GM18508 (cell line): ENCODE measurements at regions not wholly inside any gene's neighbourhood (a gene's known extent, or its start where the extent isn't known, plus 50 kb on each side); places are given as distances from the start of the nearest gene placed in this dataset.
"Not testable (repeated sequence)": the region's sequence is repeated elsewhere in the genome, so short reads cannot be mapped to it uniquely, and the experiment has no call there.

Source experiments
- ATAC-seq: cut with Tn5 transposase; IDR thresholded peaks from one replicate; pipeline ENCODE4 v1.9.1; 2021; ENCODE audit warnings: moderate number of reproducible peaks; ENCODE audit not compliant: insufficient read depth, unreplicated experiment

DNA sequence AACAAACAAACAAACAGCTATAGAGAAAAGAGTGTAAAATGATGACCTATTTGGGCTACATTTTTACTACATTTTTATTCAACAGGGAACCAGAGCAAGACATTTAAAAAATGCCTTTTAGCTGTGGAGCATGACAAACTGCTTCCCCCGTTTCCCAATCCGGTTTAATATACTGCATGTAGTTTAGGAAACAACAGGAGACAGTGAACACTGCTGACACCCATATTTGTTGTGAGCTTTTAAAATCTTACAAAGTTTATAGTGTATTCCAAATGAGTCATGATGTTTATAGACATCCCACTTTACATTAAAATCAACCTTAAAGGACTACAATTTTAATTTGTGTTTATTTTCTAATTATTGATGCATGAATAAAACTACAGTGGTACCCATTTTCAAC is 1238.3 kb downstream of the TECRL start:
- no peak for ATAC-seq

DNA sequence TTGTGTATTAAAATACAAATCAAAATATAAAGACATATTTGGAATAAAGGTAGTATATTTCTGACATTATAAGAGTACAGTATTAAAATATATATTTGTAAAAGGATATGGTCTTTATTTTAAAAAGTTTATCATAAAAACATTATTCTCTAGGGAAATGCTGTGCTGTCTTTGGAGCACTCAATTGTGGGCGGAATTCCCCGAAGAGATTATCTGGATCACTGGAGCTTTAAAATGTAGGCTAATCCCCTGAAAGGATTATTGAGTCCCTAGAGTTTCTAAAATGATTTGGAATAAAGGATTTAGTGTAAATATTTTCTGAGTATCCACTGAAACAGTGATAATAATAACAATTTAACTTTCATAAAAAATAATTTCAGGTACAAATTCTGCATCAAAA is 1239.4 kb downstream of the TECRL start:
- ATAC-seq, result no peak

DNA sequence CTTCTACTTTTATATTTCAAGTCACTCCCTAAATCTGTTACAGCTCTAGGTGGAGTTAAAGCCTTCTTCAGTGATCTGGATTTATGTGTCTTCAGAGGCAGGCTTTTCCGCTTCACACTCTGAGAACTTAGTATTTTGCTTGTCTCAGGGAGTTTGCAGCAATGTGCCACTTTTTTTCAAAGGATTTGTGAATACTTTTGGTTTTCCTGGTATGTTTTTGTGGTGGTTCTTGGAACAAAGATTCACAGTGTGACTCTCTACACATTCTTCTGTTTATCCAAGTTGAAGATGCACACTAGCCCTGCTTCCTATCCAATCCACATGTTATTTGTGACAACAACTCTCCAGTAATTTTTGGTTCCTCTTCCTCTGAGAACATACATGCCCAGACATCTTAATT is 1253.7 kb downstream of the TECRL start:
- ATAC-seq, result no peak

DNA sequence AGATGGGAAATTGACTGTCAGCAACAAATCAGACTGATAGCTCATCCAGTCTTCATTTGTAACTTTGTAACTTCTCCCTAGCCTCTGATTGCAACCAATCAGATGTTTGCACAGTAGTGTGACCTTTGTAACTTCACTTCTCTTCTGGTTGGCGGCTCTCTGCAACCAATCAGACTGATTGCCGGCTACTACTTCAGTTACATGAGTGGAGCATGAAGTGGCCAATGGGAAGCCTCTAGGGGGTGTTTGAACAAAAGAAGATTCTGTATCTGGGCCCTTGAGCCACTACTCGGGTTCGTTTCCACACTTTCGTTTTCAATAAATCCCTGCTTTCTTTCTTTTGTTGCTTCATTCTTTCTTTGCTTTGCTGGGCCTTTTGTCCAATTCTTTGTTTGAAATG is 1285.8 kb downstream of the TECRL start:
- ATAC-seq, result no peak

DNA sequence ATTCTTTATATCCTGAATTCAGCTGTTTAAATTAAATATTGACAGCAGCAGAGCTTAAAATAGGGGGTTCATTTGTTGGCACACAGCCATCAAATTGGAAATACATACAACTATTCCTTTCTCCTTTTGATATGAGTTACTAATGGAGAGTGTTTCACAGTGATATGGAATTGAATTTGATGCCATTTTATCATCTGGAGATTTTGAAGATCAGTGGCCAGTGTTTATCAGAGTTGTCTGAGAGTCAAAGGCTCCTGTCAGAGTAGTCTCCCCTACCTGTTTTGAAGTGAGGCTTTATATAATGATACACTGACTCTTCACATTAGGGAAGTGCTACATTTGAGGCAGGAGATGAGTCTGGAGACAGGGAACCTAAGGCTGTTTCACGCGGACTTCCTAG is 1286.3 kb downstream of the TECRL start:
- ATAC-seq, result no peak

DNA sequence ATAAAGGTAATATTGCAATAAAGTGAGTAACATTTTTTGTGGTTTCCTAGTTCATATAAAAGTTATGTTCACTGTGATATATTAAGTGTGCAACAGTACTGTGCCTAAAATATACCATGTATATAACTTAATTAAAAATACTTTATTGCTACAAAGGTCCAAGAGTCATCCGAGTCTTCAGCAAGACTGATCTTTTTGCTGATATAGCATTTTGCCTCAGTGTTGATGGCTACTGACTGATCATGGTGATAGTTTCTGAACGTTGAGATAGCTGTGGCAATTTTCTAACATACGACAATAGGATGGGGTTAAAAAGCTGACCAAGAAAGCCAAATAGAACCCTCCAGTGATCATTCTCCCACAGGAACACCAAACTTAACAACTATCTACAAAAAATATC is 1302.7 kb downstream of the TECRL start:
- ATAC-seq, result no peak

DNA sequence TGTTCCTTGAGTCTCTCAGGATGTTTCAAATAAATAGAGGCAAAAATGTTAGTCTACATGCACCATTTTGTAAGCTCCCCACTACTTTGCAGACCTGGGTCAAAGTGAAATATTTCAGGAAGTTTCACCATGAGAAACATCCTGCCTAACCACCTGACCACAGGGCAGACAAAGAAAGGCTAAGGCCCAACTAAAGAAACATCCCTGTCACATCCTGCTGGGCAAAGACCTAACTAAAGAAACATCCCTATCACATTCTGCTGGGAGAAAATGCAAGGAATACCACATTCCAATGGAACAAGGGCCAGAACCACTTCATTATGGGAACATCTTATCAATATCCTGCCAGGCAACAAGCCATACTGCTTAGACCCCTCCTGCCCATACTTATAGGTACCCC is 1303.4 kb downstream of the TECRL start:
- no peak for ATAC-seq

DNA sequence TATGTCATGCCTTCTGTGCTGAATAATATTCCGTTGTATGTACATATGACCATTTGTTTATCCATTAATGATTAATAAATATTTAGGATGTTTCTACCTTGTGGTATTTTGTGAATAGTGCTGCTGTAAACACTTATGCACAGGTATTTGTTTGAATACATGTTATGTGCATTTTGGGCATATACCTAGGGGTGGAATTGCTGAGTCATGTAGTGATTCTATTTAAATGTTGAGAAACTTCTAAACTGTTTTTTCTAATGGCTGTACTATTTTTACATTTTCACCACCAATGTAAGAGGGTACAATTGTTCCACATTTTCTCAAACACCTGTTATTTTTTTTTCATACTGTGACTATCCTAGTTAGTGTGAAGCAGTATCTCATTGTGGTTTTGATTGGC is 1318.6 kb downstream of the TECRL start:
- ATAC-seq, result no peak

DNA sequence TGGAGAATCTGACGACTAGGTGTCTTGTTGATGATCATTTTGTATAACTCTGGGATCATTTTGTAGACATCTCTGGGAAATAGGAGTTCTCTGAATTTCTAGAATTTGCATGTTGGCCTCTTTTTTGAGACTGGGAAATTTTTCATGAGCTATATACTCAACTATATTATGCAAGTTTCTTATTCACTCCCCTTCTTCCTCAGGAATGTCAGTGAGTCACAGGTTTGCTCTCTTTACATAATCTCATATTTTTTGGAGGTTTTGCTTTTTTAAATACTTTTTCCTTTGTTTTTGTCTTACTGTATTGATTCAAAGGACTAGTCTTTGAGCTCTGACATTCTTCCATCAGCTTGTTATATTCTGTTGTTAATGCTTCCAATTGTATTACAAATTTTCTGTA is 1324.2 kb downstream of the TECRL start:
- ATAC-seq, result no peak

DNA sequence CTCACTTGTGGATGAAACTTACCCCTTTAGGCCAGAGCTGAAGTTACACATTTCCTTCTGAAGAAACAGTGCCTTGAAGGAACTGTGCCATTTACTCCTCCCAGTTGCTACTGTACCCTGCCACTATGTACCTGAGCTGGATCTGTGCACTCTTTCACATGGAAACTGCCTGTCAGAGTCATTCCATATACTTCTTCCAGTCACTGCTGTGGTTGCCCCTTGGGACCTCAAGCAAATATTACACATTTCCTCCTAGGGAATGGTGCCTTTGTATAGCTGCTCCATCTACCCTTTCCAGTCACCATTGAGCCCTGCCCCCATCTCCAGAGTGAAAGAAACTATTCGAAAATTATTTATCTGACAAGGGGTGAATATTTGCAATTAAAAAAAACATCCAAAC is 1328.3 kb downstream of the TECRL start:
- ATAC-seq, result no peak

DNA sequence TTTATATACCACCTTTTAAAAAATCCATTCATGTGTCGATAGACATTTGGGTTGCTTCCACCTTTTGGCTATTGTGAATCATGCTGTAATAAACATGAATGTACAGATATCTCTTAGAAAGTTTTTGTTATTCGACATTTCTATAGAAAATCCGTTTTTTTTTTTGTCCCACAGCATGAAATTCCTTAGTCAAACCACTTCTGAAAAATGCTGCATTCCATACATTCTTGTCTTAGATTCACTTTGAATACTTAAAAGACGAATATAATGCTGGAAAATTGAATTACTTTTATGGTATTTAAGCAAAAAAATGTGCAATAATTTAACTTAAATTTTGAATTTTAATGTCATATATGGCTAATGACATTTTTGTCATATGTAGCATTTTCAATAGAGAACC is 1345.5 kb downstream of the TECRL start:
- ATAC-seq, result no peak

DNA sequence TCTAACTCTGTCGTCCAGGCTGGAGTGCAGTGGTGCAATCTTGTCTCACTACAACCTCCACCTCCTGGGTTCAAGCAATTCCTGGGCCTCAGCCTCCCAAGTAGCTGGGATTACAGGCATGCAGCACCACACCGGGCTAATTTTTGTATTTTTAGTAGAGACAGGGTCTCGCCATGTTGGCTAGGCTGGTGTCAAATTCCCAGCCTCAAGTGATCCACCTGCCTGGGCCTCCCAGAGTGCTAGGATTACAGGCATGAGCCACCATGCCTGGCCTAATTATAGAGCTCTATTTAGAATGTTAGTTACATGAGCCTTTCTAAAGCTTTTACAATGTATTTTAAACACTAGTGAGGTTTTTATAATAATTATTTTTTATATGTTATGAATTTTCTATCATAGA is 1346.4 kb downstream of the TECRL start:
- ATAC-seq, result not testable (repeated sequence)

DNA sequence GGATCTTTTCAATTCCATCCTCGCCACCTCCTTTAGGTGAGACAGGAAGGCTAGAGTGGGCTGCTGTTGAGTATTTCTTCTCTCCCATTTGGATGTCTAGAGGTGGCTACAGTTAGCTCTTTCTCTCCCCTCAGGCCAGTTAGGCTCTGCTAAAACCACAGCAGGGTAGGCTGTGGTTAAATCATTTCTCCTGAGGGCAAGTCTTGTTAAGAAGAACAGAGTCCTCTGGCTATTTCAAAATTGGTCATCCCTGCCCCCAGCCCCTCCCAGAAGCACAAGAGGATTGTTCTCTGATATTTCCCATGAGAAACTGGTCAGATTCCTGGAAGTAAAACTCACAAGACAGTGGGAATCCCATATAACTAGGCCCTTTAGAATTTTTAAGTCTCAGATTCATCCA is 1359.5 kb downstream of the TECRL start:
- no peak for ATAC-seq

DNA sequence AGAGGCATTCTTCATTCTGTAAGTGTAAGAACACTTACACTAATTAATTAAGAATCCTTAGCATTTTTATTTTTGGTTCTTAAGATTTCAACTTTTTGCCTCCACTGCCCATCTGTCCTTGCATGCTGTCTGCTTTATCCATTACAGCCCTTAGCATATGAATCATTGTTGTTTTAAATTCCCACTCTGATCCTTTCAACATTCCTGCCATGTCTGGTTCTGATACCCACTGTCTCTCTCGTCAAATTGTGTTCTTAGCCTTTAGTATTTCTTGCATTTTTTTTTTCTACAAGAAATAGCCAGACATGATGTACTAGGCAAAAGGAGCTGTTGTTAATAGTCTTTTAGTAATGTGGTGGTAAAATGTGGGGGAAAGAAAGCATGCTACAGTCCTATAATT is 1360.0 kb downstream of the TECRL start:
- ATAC-seq, result no peak

DNA sequence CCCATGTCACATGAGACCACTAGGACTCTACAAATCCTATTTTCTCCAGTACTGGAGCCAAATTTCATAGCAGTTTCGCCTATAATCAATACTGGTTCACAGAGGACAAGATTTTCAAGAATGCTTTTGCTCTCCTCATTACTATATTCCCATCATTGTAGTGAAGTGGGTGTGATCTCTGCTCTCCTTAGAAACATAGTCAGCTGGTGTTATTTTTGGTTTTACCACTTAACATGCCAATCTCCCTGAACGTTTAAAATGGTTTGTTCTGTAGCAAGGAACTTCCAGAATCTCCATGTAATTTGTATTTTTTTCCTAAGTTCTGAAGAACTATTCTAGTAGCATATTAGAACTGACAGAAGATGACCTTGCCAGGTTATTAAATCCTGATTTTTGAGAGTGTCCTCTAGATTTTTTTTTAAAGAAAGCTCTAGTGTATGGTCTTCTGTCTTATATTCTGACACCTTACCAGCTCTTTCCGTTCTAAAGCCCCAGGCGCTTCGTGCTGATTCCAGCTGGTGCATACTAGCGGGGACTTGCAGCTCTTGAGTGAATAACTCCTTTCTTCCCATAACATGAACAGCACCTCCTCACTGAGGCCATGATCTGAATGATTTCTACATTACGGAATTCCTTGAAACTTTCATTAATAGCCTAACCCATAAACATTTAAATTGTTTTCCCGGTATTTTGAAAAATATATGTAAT is 1372.9 kb downstream of the TECRL start:
- no peak for ATAC-seq

DNA sequence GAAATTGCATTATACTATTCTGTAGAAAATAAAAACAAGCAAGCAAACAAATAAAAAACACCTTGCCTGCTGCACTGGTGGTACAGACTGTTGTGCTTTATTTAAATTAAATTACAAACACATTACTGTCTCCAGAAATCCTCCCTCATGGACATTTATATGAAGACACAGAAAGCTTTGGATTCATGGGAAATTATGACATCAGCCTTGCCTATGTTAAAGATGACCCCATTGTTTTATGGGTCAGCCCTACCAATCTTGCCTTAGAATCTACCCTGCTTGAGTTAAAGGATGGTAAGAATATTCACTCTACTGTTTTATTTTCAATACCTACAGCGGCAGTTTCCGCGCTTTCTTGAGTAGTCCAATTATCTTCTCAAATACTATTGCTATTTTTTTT is 1379.9 kb downstream of the TECRL start:
- ATAC-seq, result no peak

DNA sequence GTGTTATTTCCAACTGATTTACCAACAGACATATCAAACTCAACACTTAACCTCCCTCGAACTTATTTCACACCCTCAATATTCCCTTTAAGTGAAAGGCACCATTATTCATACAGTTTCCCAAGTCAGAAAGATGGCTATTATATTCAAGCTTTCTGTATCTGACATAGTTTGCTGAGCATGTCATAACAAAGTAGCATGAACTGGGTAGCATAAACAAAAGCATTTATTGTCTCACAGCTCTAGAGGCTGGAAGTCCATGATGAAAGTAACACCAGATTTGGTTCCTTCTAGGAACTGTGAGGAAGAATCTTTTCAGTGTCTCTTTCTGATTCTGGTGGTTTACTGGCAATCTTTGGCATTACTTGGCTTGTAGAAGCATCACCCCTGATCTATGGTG is 1388.6 kb downstream of the TECRL start:
- no peak for ATAC-seq

DNA sequence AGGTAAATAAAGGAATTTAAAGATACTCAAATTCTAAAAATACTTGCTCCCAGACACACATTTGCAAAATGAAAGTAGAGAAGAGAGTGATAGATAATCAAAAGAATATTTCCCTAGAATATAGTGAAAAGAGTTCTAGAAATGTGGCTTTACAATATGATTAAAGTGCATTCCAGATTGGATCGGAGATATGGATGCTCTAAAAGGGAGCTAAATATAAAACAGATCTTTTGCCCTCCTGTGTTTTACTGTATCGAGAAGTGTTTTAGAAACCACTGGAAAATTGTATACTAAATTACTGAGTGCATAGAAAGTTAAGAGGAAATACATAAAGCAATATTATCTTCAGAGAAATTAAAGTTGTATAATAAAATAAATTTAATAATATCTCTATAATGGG is 1392.0 kb downstream of the TECRL start:
- no peak for ATAC-seq

DNA sequence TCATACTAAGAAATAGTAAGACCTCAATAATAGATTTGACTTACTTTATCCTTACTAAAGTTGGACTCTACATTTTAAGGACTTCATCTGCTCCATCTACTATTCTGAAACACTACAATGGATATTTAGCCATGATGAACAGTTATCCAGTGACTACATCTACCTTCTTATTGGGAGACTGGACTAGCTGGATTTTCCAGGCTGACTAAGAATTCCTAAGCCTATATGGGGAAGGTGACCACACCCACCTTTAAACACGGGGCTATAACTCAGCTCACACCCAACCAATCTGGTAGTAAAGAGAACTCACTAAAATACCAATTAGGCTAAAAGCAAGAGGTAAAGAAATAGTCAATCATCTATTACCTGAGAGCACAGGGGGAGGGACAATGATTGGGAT is 1438.4 kb downstream of the TECRL start:
- ATAC-seq, result no peak

DNA sequence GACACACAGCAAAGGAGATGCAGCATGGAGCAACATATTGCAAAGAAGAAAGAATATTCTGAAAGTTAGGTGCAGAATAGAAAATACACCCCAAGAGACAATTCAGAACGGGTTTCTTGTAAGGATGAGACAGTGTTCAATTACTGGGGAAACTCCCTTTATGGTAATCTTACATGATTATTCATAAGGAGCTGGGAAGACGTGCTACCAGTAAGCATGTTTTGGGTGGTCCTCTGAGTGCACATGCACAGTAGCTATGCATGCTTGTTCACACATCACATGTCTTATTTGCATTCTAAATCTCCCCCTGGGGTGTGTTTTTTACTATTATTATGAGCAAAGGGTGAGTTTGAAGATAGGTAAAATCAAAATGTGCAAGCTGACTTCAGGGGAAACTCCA is 1448.8 kb downstream of the TECRL start:
- no peak for ATAC-seq

DNA sequence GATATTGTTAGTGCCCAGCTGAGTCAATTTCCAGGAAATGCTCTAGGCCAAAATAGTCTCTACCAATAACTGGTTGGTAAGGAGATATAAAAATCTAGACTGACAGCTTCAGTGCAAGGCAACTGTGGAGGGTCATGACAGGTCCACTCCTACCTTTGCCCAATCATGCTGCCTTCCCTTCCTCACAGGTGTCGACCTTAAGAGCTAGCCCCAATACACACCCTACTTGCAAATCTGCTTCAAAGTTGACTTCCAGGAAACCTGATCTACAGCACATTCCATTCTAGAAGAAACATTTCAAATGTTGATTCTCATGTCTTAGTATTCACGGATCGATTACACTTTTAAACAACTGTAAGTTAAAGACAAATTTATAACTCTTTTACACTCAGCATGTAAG is 1455.5 kb downstream of the TECRL start:
- no peak for ATAC-seq

DNA sequence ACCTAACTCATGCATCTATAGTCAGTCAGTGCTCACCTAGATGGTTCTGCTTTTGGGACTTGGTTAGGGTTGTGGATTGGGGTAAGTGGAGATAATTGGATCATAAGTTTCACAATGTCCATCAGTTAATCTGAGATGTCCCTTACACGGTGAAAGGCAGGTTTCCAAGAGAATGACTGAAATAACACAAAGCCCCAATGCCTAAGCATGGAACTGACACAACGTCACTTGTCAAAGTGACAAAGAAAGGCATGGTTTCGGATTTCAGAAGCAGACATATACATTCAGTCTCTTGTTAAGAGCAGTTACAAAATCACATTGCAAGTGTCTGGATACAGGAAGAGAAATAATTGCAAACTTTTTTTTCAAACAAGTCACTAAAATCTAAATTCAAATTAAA is 1456.9 kb downstream of the TECRL start:
- no peak for ATAC-seq

DNA sequence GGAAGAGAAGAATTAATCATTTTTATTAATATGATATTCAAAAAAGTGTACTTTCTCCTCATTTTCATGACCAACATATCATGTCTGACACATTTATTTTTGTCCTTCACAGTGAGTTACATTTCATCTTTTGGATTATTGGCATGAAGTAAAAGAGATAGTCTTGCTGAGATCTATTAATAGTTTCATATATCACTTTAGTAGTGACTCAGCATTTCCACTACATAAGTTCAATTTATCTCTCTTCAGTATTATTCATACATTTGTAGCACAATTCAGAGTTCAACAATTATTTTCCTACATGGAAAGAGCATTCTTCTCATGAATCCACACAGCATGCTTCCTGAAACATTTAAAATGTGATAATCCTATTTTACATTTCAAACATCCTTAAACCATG is 1461.1 kb downstream of the TECRL start:
- no peak for ATAC-seq
